Neural cell (in vitro differentiated cells): ENCODE measurements at regions not wholly inside any gene's neighbourhood (a gene's known extent, or its start where the extent isn't known, plus 50 kb on each side); places are given as distances from the start of the nearest gene placed in this dataset.

ENCODE experiments used
- H2AFZ ChIP-seq: fragments of 200-600, 300-800 bp; sonication (generic), shearing (Covaris generic); 2 replicates; pipeline ENCODE4 v1.6.0; 2014; ENCODE audit warnings: low read depth, mild to moderate bottlenecking, antibody characterized with exemption, low read length, moderate library complexity
- H3F3A ChIP-seq: fragments of 200-600 bp; shearing (Covaris generic); 2 replicates; pipeline ENCODE4 v1.6.1; 2016; ENCODE audit warnings: mild to moderate bottlenecking, moderate library complexity, mixed read lengths, antibody characterized with exemption, low read length; ENCODE audit not compliant: insufficient read depth, poor library complexity, severe bottlenecking
- H3K27ac ChIP-seq: fragments of 200-600, 300-800 bp; sonication (generic), shearing (Covaris generic); 2 replicates; pipeline ENCODE4 v1.5.1; 2014; ENCODE audit warnings: mild to moderate bottlenecking, low read length, moderate library complexity
- H3K27me3 ChIP-seq: fragments of 300-800, 200-600 bp; sonication (generic), shearing (Covaris generic); 2 replicates; pipeline ENCODE4 v1.6.0; 2014; ENCODE audit warnings: mild to moderate bottlenecking, low read depth, low read length, moderate library complexity; ENCODE audit not compliant: insufficient read depth
- H3K36me3 ChIP-seq: fragments of 300-800, 200-600 bp; sonication (generic), shearing (Covaris generic); 2 replicates; pipeline ENCODE4 v1.5.1; 2014; ENCODE audit warnings: mild to moderate bottlenecking, antibody characterized with exemption, low read length, moderate library complexity; ENCODE audit not compliant: insufficient read depth
- H3K4me2 ChIP-seq: fragments of 300-800, 200-600 bp; sonication (generic), shearing (Covaris generic); 2 replicates; pipeline ENCODE4 v1.6.0; 2014; ENCODE audit warnings: mild to moderate bottlenecking, low read length
- H3K4me3 ChIP-seq: fragments of 300-800, 200-600 bp; sonication (generic), shearing (Covaris generic); 2 replicates; pipeline ENCODE4 v1.5.1; 2014; ENCODE audit warnings: mild to moderate bottlenecking, low read length, moderate library complexity
- H3K79me2 ChIP-seq: fragments of 200-600 bp; shearing (Covaris generic); replicated peaks from 2 replicates; pipeline ENCODE4 v1.6.0; 2014; ENCODE audit warnings: mild to moderate bottlenecking, low read length, moderate library complexity; ENCODE audit not compliant: insufficient read depth
- H3K9ac ChIP-seq: fragments of 300-800, 200-600 bp; sonication (generic), shearing (Covaris generic); 2 replicates; pipeline ENCODE4 v1.6.1; 2016; ENCODE audit warnings: mild to moderate bottlenecking, low read length, mixed read lengths
- H3K9me2 ChIP-seq: fragments of 200-600 bp; shearing (Covaris generic); 2 replicates; pipeline ENCODE4 v1.6.1; 2016; ENCODE audit warnings: mild to moderate bottlenecking, low read length, mixed read lengths; ENCODE audit not compliant: insufficient read depth
- H3K9me3 ChIP-seq: fragments of 200-600, 300-800 bp; sonication (generic), shearing (Covaris generic); 2 replicates; pipeline ENCODE4 v1.6.1; 2016; ENCODE audit warnings: mild to moderate bottlenecking, mixed run types, low read length, moderate library complexity, mixed read lengths
- H4K20me1 ChIP-seq: fragments of 200-600 bp; shearing (Covaris generic); 2 replicates; pipeline ENCODE4 v1.6.1; 2016; ENCODE audit warnings: mild to moderate bottlenecking, mixed run types; ENCODE audit not compliant: insufficient read depth
- EP300 ChIP-seq: fragments of 450-650 bp; conservative IDR thresholded peaks from 2 replicates; pipeline ENCODE4 v1.6.1; 2014; ENCODE audit warnings: antibody characterized with exemption, mild to moderate bottlenecking, moderate library complexity; ENCODE audit not compliant: poor library complexity, severe bottlenecking
- EZH2 ChIP-seq: fragments of 200-600, 300-800 bp; shearing (Covaris generic), sonication (generic); IDR thresholded peaks from 2 replicates; pipeline ENCODE4 v1.6.1; 2014; ENCODE audit warnings: antibody characterized with exemption, low read length, borderline replicate concordance, mild to moderate bottlenecking; ENCODE audit not compliant: insufficient read depth, poor library complexity, severe bottlenecking
- MXI1 ChIP-seq: fragments of 450-650 bp; conservative IDR thresholded peaks from 2 replicates; pipeline ENCODE4 v1.6.1; 2014; ENCODE audit warnings: antibody characterized with exemption, mild to moderate bottlenecking; ENCODE audit not compliant: poor library complexity, severe bottlenecking
- POLR2AphosphoS5 ChIP-seq: IDR thresholded peaks from 2 replicates; pipeline ENCODE4 v1.6.1; 2012
- RAD21 ChIP-seq: fragments of 450-650 bp; conservative IDR thresholded peaks from 2 replicates; pipeline ENCODE4 v1.6.1; 2014; ENCODE audit warnings: antibody characterized with exemption, mild to moderate bottlenecking, moderate library complexity
- SMC3 ChIP-seq: fragments of 450-650 bp; conservative IDR thresholded peaks from 2 replicates; pipeline ENCODE4 v1.6.1; 2014; ENCODE audit warnings: antibody characterized with exemption, mild to moderate bottlenecking, moderate library complexity; ENCODE audit not compliant: poor library complexity
- TAF1 ChIP-seq: IDR thresholded peaks from 2 replicates; pipeline ENCODE4 v1.6.1; 2012; ENCODE audit warnings: low read depth
- TF ChIP-seq, protein P1 (sequence below): IDR thresholded peaks from 2 replicates; pipeline ENCODE4 v1.6.1; 2012; ENCODE audit warnings: borderline replicate concordance
- TF ChIP-seq, protein P2 (sequence below): fragments of 450-650 bp; IDR thresholded peaks from 2 replicates; pipeline ENCODE4 v1.5.1; 2014; ENCODE audit warnings: antibody characterized with exemption, mild to moderate bottlenecking, moderate library complexity; ENCODE audit not compliant: poor library complexity, severe bottlenecking

DNA sequence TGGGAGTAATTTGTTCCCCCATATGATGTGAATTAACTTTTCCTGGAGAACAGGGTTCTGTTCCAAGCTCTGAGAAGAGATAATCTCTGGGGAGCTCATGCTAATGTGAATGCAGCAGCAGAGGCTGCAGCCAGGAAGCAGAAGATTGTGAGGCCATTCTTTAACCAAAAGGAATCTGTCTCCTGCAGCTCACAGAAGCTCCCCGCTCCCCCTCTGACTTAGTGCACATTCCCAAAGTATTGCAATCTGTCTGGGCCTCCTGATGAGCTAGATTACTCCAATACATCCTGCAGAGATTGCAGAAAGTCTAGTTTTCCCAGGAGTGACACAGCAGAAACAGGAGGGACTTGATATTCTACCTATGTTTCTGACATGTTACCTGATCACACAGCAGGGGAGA is 420.6 kb upstream of the FAT3 start:
- TF ChIP-seq, protein P1, sequence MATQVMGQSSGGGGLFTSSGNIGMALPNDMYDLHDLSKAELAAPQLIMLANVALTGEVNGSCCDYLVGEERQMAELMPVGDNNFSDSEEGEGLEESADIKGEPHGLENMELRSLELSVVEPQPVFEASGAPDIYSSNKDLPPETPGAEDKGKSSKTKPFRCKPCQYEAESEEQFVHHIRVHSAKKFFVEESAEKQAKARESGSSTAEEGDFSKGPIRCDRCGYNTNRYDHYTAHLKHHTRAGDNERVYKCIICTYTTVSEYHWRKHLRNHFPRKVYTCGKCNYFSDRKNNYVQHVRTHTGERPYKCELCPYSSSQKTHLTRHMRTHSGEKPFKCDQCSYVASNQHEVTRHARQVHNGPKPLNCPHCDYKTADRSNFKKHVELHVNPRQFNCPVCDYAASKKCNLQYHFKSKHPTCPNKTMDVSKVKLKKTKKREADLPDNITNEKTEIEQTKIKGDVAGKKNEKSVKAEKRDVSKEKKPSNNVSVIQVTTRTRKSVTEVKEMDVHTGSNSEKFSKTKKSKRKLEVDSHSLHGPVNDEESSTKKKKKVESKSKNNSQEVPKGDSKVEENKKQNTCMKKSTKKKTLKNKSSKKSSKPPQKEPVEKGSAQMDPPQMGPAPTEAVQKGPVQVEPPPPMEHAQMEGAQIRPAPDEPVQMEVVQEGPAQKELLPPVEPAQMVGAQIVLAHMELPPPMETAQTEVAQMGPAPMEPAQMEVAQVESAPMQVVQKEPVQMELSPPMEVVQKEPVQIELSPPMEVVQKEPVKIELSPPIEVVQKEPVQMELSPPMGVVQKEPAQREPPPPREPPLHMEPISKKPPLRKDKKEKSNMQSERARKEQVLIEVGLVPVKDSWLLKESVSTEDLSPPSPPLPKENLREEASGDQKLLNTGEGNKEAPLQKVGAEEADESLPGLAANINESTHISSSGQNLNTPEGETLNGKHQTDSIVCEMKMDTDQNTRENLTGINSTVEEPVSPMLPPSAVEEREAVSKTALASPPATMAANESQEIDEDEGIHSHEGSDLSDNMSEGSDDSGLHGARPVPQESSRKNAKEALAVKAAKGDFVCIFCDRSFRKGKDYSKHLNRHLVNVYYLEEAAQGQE, result peak; percentile 70
- TF ChIP-seq SMC3 (no peak), POLR2AphosphoS5 (no peak), TAF1 (no peak)
- Histone ChIP-seq H3K79me2 (no peaks in the 10 kb centered on the region), H4K20me1 (no peaks in the 10 kb centered on the region), H3K9me2 (no peaks in the 10 kb centered on the region), H3K4me2 (no peak overlapping the region), H3K9ac (no peak overlapping the region), H3K9me3 (no peaks in the 10 kb centered on the region), H3K27ac (no peak overlapping the region), H2AFZ (no peak overlapping the region), H3K4me3 (no peak overlapping the region), H3F3A (no peaks in the 10 kb centered on the region), H3K27me3 (no peaks in the 10 kb centered on the region), H3K36me3 (no peaks in the 10 kb centered on the region)

DNA sequence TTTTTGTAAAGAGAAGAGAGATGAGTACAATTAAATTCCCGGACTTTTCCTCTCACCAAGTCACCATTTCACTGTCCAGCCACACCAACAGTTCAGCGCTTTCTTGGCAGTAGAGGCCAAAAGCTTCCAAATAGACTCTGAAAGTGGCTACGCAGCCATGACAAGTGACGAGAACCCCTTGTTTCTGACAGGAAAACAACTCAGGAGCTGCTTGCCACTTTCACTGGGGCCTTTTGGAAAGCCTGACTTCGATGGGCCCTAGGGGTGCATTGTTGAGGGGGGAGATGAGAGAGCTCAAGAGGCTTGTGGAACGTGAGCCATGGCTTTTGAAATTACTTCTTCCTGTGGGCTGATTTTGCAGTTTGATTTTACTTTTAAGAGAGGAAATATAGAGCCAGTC is 422.1 kb upstream of the FAT3 start:
- H3K4me3 ChIP-seq, result no peak overlapping the region
- H2AFZ ChIP-seq, result no peak overlapping the region
- H3K9me2 ChIP-seq, result no peaks in the 10 kb centered on the region
- H3K36me3 ChIP-seq, result no peaks in the 10 kb centered on the region
- H3K27me3 ChIP-seq, result no peaks in the 10 kb centered on the region
- H3K27ac ChIP-seq, result no peak overlapping the region
- no peaks in the 10 kb centered on the region for H3K79me2 ChIP-seq
- H4K20me1 ChIP-seq, result no peaks in the 10 kb centered on the region
- H3K4me2 ChIP-seq, result no peak overlapping the region
- no peaks in the 10 kb centered on the region for H3F3A ChIP-seq
- H3K9ac ChIP-seq, result no peak overlapping the region
- TF ChIP-seq EZH2, result no peak
- no peak for TF ChIP-seq EP300
- TF ChIP-seq RAD21, result no peak
- no peak for TF ChIP-seq POLR2AphosphoS5
- TF ChIP-seq, protein P1, result no peak
- TF ChIP-seq SMC3, result no peak
- TF ChIP-seq MXI1, result no peak
- TF ChIP-seq, protein P2, sequence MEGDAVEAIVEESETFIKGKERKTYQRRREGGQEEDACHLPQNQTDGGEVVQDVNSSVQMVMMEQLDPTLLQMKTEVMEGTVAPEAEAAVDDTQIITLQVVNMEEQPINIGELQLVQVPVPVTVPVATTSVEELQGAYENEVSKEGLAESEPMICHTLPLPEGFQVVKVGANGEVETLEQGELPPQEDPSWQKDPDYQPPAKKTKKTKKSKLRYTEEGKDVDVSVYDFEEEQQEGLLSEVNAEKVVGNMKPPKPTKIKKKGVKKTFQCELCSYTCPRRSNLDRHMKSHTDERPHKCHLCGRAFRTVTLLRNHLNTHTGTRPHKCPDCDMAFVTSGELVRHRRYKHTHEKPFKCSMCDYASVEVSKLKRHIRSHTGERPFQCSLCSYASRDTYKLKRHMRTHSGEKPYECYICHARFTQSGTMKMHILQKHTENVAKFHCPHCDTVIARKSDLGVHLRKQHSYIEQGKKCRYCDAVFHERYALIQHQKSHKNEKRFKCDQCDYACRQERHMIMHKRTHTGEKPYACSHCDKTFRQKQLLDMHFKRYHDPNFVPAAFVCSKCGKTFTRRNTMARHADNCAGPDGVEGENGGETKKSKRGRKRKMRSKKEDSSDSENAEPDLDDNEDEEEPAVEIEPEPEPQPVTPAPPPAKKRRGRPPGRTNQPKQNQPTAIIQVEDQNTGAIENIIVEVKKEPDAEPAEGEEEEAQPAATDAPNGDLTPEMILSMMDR, result no peak
- no peak for TF ChIP-seq TAF1
- no peaks in the 10 kb centered on the region for H3K9me3 ChIP-seq
